ENCODE measurements at regions not wholly inside any gene's neighbourhood (a gene's known extent, or its start where the extent isn't known, plus 50 kb on each side); places are given as distances from the start of the nearest gene placed in this dataset.
A peak's percentile ranks its signal among the peaks of the same experiment; 100 is the strongest.

- Histone ChIP-seq H3K27me3 (ENCODE audit: control insufficient read depth, insufficient read depth, low read length) (no peaks in the 10 kb centered on the region), H3K27ac (ENCODE audit: low read depth in 2 of 2, low read length in 2 of 2) (no peak overlapping the region), H3K36me3 (ENCODE audit: control insufficient read depth in 2 of 3, insufficient read depth in 3 of 3, low read length in 3 of 3) (no peaks in the 10 kb centered on the region), H3K9me3 (ENCODE audit: control insufficient read depth in 2 of 3, insufficient read depth in 1 of 3, low read length in 3 of 3) (no peaks in the 10 kb centered on the region), H3K4me3 (ENCODE audit: low read length in 3 of 3) (no peak overlapping the region), H3K9ac (ENCODE audit: low read length in 3 of 3) (no peak overlapping the region), H3K4me1 (ENCODE audit: control insufficient read depth in 2 of 3, insufficient read depth in 2 of 3, low read depth in 1 of 3, low read length in 3 of 3) (no peaks in the 10 kb centered on the region)
- TF ChIP-seq, protein P1, sequence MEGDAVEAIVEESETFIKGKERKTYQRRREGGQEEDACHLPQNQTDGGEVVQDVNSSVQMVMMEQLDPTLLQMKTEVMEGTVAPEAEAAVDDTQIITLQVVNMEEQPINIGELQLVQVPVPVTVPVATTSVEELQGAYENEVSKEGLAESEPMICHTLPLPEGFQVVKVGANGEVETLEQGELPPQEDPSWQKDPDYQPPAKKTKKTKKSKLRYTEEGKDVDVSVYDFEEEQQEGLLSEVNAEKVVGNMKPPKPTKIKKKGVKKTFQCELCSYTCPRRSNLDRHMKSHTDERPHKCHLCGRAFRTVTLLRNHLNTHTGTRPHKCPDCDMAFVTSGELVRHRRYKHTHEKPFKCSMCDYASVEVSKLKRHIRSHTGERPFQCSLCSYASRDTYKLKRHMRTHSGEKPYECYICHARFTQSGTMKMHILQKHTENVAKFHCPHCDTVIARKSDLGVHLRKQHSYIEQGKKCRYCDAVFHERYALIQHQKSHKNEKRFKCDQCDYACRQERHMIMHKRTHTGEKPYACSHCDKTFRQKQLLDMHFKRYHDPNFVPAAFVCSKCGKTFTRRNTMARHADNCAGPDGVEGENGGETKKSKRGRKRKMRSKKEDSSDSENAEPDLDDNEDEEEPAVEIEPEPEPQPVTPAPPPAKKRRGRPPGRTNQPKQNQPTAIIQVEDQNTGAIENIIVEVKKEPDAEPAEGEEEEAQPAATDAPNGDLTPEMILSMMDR (IDR thresholded peaks at IDR 0.05; ENCODE audit: borderline replicate concordance, extremely low read depth, insufficient read depth), result no peak
- DNase-seq, result peak in 1 of 5 donors; percentile 21
- intact Hi-C loops (cut with DNase I), result no loop called here
- FAIRE-seq, result peak; percentile 93
Observed at GRCh38 chr1:84069236-84069845, 70.4 kb upstream of the TTLL7 start.

GRCh38 chr1:84062496-84062895, 63.6 kb upstream of the TTLL7 start:
- Histone ChIP-seq H3K9ac (ENCODE audit: low read length in 3 of 3) (no peak overlapping the region), H3K36me3 (ENCODE audit: control insufficient read depth in 2 of 3, insufficient read depth in 3 of 3, low read length in 3 of 3) (no peaks in the 10 kb centered on the region), H3K27ac (ENCODE audit: low read depth in 2 of 2, low read length in 2 of 2) (no peak overlapping the region), H3K4me1 (ENCODE audit: control insufficient read depth in 2 of 3, insufficient read depth in 2 of 3, low read depth in 1 of 3, low read length in 3 of 3) (no peaks in the 10 kb centered on the region), H3K9me3 (ENCODE audit: control insufficient read depth in 2 of 3, insufficient read depth in 1 of 3, low read length in 3 of 3) (no peaks in the 10 kb centered on the region), H3K4me3 (ENCODE audit: low read length in 3 of 3) (no peak overlapping the region), H3K27me3 (ENCODE audit: control insufficient read depth, insufficient read depth, low read length) (no peaks in the 10 kb centered on the region)
- FAIRE-seq (no peak), DNase-seq (no peak)
- TF ChIP-seq, protein P1 (IDR thresholded peaks at IDR 0.05; ENCODE audit: borderline replicate concordance, extremely low read depth, insufficient read depth), result no peak
- intact Hi-C loops (cut with DNase I), result no loop called here

- TF ChIP-seq, protein P1 (IDR thresholded peaks at IDR 0.05; ENCODE audit: borderline replicate concordance, extremely low read depth, insufficient read depth), result no peak
Observed at GRCh38 chr1:84061336-84061735, 62.4 kb upstream of the TTLL7 start.

DNA sequence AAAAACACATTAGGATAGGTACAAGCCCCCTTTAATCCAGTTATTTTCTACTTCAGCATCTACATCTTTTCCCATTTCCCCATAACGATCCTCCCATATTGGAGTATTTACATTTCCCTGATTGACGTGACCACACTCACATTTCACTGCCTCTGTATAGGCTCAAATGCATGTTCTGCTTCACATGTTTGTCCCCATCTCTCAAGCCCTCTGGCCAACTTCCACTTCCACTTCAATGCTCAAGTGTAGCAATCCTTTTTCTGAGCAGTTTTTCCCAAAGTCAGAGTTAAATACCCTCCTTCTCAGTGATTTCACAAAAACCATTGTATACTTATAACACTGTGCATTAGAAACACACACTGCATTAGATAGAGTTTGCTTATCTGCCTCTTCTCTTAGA, 61.8 kb upstream of the TTLL7 start:
- FAIRE-seq, result no peak
- intact Hi-C loops (cut with DNase I), result no loop called here

More at GRCh38 chr1:84061336-84061735, 62.4 kb upstream of the TTLL7 start:
- Histone ChIP-seq H3K27ac (ENCODE audit: low read depth in 2 of 2, low read length in 2 of 2) (no peak overlapping the region), H3K27me3 (ENCODE audit: control insufficient read depth, insufficient read depth, low read length) (no peaks in the 10 kb centered on the region), H3K4me1 (ENCODE audit: control insufficient read depth in 2 of 3, insufficient read depth in 2 of 3, low read depth in 1 of 3, low read length in 3 of 3) (no peaks in the 10 kb centered on the region), H3K9ac (ENCODE audit: low read length in 3 of 3) (no peak overlapping the region), H3K9me3 (ENCODE audit: control insufficient read depth in 2 of 3, insufficient read depth in 1 of 3, low read length in 3 of 3) (no peaks in the 10 kb centered on the region), H3K4me3 (ENCODE audit: low read length in 3 of 3) (no peak overlapping the region), H3K36me3 (ENCODE audit: control insufficient read depth in 2 of 3, insufficient read depth in 3 of 3, low read length in 3 of 3) (no peaks in the 10 kb centered on the region)
- intact Hi-C loops (cut with DNase I), result no loop called here
- FAIRE-seq (no peak), DNase-seq (no peak)

More for the DNA sequence above, 61.8 kb upstream of the TTLL7 start:
- TF ChIP-seq, protein P1 (IDR thresholded peaks at IDR 0.05; ENCODE audit: borderline replicate concordance, extremely low read depth, insufficient read depth), result no peak
- no peak for DNase-seq
- no peaks in the 10 kb centered on the region for H3K36me3 ChIP-seq (ENCODE audit: control insufficient read depth in 2 of 3, insufficient read depth in 3 of 3, low read length in 3 of 3)
- no peaks in the 10 kb centered on the region for H3K9me3 ChIP-seq (ENCODE audit: control insufficient read depth in 2 of 3, insufficient read depth in 1 of 3, low read length in 3 of 3)
- no peak overlapping the region for H3K4me3 ChIP-seq (ENCODE audit: low read length in 3 of 3)
- H3K4me1 ChIP-seq (ENCODE audit: control insufficient read depth in 2 of 3, insufficient read depth in 2 of 3, low read depth in 1 of 3, low read length in 3 of 3), result no peaks in the 10 kb centered on the region
- no peak overlapping the region for H3K9ac ChIP-seq (ENCODE audit: low read length in 3 of 3)
- H3K27me3 ChIP-seq (ENCODE audit: control insufficient read depth, insufficient read depth, low read length), result no peaks in the 10 kb centered on the region
- no peak overlapping the region for H3K27ac ChIP-seq (ENCODE audit: low read depth in 2 of 2, low read length in 2 of 2)

Measured in kidney (tissue), 13 donors.